ENCODE measurements at regions not wholly inside any gene's neighbourhood (a gene's known extent, or its start where the extent isn't known, plus 50 kb on each side); places are given as distances from the start of the nearest gene placed in this dataset.
"Not testable (repeated sequence)": the region's sequence is repeated elsewhere in the genome, so short reads cannot be mapped to it uniquely, and the experiment has no call there.

DNA sequence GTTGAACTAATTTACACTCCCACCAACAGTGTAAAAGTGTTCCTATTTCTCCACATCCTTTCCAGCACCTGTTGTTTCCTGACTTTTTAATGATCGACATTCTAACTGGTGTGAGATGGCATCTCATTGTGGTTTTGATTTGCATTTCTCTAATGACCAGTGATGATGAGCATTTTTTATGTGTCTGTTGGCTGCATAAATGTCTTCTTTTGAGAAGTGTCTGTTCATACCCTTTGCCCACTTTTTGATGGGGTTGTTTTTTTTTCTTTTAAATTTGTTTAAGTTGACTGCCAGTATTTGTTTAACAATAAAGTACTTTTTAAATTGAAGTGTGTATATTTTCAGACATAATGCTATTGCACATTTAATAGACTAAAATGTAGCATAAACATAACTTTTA lies 95.0 kb upstream of the ZC3H11B start:
- H3K36me3 ChIP-seq (replicated peaks; ENCODE audit: control insufficient read depth, insufficient read depth, low read length); H3K27me3 ChIP-seq (ENCODE audit: control insufficient read depth, insufficient read depth, low read length); DNase-seq; H3K4me3 ChIP-seq (ENCODE audit: insufficient read depth, low read depth, low read length): not testable (repeated sequence)

DNA sequence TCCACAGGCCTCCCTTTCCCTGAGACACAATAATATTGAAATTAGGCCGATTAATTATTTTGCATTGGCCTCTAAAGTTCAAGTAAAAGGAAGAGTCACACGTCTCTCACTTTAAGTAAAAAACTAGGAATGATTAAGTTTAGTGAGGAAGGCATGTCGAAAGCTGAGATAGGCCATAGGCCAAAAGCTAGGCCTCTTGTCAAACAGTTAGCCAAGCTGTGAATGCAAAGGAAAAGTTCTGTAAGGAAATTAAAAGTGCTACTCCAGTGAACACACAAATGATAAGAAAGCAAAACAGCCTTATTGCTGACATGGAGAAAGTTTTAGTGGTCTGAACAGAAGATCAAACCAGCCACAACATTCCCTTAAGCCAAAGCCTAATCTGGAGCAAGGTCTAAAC lies 91.4 kb upstream of the ZC3H11B start:
- not testable (repeated sequence) for DNase-seq; H3K27me3 ChIP-seq (ENCODE audit: control insufficient read depth, insufficient read depth, low read length); H3K4me3 ChIP-seq (ENCODE audit: insufficient read depth, low read depth, low read length); H3K36me3 ChIP-seq (replicated peaks; ENCODE audit: control insufficient read depth, insufficient read depth, low read length)

DNA sequence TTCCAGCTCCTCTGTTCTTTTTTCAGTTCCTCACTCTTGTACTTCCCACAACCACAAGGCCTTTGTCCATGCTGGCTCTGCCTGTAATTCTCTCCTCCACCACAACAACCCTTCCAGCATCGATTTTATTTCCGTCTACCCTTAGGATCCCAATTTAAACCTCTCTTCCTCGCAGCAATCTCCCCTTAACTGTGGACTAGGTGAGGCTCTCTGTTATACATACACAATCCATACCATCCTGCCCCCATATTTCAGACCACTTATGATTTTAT lies 90.4 kb upstream of the ZC3H11B start:
- no peaks in the 10 kb centered on the region for H3K36me3 ChIP-seq (replicated peaks; ENCODE audit: control insufficient read depth, insufficient read depth, low read length)
- DNase-seq: peak; percentile 21
- no peaks in the 10 kb centered on the region for H3K27me3 ChIP-seq (ENCODE audit: control insufficient read depth, insufficient read depth, low read length)
- H3K4me3 ChIP-seq (ENCODE audit: insufficient read depth, low read depth, low read length): no peak overlapping the region

DNA sequence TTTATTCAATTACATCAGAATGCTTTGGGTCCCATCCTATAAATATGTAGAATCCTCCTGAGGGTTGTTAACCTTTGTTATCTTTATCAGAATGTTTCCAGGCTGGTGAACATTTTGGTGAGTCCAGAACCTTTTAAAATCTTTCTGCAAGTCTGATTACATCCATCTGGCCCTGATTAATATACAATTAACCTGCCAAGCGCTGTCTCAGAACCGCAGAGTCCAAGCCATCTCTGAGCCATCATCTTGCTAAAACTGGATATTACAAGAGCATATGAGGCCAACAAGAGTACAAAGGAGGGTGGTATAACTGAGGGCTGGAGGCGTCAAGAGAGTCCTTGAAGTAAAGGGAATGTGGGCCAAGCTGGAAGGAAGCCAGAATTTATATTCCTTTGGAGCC lies 88.6 kb upstream of the ZC3H11B start:
- H3K27me3 ChIP-seq (ENCODE audit: control insufficient read depth, insufficient read depth, low read length): no peaks in the 10 kb centered on the region
- H3K4me3 ChIP-seq (ENCODE audit: insufficient read depth, low read depth, low read length): no peak overlapping the region
- no peak for DNase-seq
- no peaks in the 10 kb centered on the region for H3K36me3 ChIP-seq (replicated peaks; ENCODE audit: control insufficient read depth, insufficient read depth, low read length)

DNA sequence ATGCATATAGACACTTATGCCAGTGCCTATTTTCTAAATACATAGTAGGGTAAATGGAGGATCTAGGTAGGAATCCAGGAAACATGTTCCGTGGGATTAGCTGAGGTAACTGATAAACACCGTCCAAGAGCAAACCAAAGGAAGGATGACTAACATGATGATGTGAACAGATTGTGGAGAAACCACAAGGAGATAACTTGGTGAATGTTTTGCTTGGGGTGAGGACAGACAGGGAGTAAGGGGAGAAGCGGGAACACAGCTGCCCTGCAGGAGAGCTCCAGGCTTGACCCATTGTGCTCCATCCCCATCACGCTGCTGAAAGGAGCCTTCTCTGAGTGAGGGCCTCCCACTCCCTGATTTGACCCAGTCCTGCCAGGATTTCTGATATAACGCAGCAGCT lies 87.0 kb upstream of the ZC3H11B start:
- DNase-seq: no peak
- H3K4me3 ChIP-seq (ENCODE audit: insufficient read depth, low read depth, low read length): no peak overlapping the region
- H3K27me3 ChIP-seq (ENCODE audit: control insufficient read depth, insufficient read depth, low read length): no peaks in the 10 kb centered on the region
- no peaks in the 10 kb centered on the region for H3K36me3 ChIP-seq (replicated peaks; ENCODE audit: control insufficient read depth, insufficient read depth, low read length)

DNA sequence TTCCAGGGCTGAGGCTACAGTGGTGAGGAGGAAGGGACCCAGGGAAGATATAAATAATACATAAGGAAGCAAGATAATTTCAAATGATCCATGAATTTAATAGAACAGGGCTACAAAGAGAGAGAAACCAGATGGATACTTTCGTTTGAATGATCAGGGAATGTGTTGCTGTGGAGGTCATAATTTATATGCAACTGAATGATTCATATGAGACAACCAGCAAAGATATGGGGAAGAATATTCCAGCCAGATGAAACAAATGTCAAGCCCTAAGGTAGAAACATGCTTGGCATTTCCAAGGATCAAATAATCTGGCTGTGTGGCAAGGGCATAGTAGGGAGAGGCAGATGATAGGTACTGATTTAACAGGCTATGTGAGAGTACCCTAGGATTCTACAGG lies 84.8 kb upstream of the ZC3H11B start:
- H3K4me3 ChIP-seq (ENCODE audit: insufficient read depth, low read depth, low read length): no peak overlapping the region
- no peaks in the 10 kb centered on the region for H3K36me3 ChIP-seq (replicated peaks; ENCODE audit: control insufficient read depth, insufficient read depth, low read length)
- no peaks in the 10 kb centered on the region for H3K27me3 ChIP-seq (ENCODE audit: control insufficient read depth, insufficient read depth, low read length)
- no peak for DNase-seq

DNA sequence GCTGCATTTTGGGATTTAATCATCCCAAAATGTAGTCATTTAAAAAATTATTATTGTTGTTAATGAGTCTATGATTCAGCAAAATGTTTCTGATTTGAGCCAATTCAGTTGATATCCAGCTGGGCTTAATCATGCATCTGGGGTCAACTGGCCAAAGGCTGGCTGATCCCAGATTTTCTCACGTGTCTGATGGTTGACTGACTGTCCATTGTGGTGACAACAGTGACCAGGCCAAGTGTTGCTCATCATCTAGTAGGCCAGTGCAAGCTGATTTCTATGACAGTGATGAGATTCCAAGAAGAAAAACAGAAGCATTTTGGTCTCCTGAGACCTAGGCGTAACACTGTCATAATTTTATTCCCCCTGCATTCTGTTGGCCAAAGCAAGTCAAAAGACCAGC lies 80.1 kb upstream of the ZC3H11B start:
- H3K27me3 ChIP-seq (ENCODE audit: control insufficient read depth, insufficient read depth, low read length): no peaks in the 10 kb centered on the region
- no peaks in the 10 kb centered on the region for H3K36me3 ChIP-seq (replicated peaks; ENCODE audit: control insufficient read depth, insufficient read depth, low read length)
- no peak for DNase-seq
- H3K4me3 ChIP-seq (ENCODE audit: insufficient read depth, low read depth, low read length): no peak overlapping the region

DNA sequence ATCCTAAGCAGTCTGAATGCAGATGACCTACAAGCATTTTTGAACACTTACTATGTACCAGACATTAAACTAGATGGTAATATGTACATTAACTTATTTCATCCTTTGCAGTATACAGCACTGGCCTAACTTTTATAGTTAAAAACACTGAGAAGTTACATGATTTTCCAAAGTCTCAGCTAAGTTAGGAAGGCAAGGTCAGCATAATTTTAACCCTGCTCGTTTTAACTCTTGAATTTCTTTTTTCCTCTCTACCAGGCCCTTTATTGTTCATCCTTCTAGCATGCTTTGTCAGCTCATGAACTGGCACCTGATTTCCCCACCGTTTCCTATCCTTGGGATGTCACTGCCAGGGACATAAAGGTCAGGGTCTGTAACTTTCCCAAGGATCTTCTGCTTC lies 76.9 kb upstream of the ZC3H11B start:
- no peak overlapping the region for H3K4me3 ChIP-seq (ENCODE audit: insufficient read depth, low read depth, low read length)
- no peak for DNase-seq
- no peaks in the 10 kb centered on the region for H3K27me3 ChIP-seq (ENCODE audit: control insufficient read depth, insufficient read depth, low read length)
- H3K36me3 ChIP-seq (replicated peaks; ENCODE audit: control insufficient read depth, insufficient read depth, low read length): no peaks in the 10 kb centered on the region

DNA sequence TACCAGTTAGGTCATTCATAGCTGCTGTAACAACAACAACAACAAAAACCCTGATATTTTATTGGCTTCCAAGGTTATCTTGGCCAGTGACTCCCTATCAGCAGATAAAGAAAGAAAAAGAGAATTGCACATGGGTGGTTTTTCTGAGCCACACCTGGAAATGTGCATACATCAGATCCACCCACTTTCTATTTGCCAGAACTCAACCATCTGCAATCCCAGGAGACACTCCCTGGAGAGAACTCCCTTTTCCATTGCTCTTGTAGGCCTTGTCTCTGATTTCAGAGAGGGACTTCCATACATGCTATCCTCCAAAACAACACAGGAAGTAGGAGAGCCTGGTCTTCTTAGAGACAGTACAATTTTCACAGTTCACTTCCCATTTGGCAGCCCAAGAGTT lies 74.9 kb upstream of the ZC3H11B start:
- H3K4me3 ChIP-seq (ENCODE audit: insufficient read depth, low read depth, low read length): no peak overlapping the region
- H3K27me3 ChIP-seq (ENCODE audit: control insufficient read depth, insufficient read depth, low read length): no peaks in the 10 kb centered on the region
- DNase-seq: no peak
- no peaks in the 10 kb centered on the region for H3K36me3 ChIP-seq (replicated peaks; ENCODE audit: control insufficient read depth, insufficient read depth, low read length)

DNA sequence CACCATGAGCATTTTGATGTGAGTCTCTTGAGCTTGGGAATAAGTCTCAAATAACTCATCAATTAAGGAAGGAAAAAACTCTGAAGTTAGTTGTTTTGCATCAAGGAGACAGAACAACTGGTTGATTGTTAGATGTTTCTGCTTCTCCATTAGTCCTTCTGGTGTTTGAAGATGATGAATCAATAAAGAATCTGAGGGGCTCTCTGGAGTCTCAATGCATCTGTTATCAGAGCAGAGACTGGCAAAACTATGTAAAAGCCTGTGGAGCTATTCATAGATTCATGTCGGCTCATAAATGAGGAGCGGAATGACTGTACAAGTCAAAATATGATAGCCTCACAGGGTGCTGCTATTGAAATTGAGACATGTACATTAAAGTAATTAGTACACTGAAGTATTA lies 73.3 kb upstream of the ZC3H11B start:
- no peaks in the 10 kb centered on the region for H3K36me3 ChIP-seq (replicated peaks; ENCODE audit: control insufficient read depth, insufficient read depth, low read length)
- no peak overlapping the region for H3K4me3 ChIP-seq (ENCODE audit: insufficient read depth, low read depth, low read length)
- no peaks in the 10 kb centered on the region for H3K27me3 ChIP-seq (ENCODE audit: control insufficient read depth, insufficient read depth, low read length)
- DNase-seq: no peak

DNA sequence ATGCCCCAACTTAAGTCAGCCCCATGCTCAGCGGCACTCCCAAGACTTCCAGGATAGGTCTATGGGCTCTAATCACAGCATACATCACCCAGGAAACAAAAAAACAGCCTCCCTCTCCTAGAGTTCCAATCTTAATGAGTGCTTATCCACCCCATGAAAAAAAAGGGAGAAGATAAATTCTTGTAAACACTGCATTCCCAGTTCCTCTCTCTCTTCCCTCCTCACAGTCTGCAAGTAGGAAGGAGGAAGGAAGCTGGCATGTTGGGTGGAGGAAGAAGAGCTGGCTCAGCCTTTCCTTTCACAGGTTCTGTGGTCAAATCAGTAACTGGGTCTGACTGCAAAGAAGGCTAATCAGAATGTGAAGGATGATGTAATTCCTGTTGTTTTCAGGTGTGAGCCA lies 69.9 kb upstream of the ZC3H11B start:
- H3K4me3 ChIP-seq (ENCODE audit: insufficient read depth, low read depth, low read length): no peak overlapping the region
- no peaks in the 10 kb centered on the region for H3K36me3 ChIP-seq (replicated peaks; ENCODE audit: control insufficient read depth, insufficient read depth, low read length)
- no peaks in the 10 kb centered on the region for H3K27me3 ChIP-seq (ENCODE audit: control insufficient read depth, insufficient read depth, low read length)
- DNase-seq: no peak

DNA sequence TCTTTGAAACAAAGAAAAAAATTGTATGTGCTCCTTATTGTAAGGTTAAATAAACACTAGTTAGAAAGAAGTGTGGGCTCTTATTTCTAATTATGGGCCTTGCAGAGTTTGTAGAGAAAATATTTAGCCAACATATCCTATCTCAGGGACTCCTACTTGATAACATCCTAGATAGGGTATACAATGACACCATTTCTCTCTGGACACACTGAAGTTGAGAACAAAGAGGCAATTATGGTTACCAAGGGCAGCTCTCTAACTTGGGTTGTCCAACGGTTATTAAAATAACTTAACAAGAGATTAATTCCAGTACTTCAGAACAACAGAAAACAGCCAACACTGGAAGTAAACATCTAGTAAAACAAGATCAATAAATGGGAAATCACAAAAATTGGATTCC lies 69.0 kb upstream of the ZC3H11B start:
- DNase-seq: no peak
- H3K36me3 ChIP-seq (replicated peaks; ENCODE audit: control insufficient read depth, insufficient read depth, low read length): no peaks in the 10 kb centered on the region
- no peak overlapping the region for H3K4me3 ChIP-seq (ENCODE audit: insufficient read depth, low read depth, low read length)

DNA sequence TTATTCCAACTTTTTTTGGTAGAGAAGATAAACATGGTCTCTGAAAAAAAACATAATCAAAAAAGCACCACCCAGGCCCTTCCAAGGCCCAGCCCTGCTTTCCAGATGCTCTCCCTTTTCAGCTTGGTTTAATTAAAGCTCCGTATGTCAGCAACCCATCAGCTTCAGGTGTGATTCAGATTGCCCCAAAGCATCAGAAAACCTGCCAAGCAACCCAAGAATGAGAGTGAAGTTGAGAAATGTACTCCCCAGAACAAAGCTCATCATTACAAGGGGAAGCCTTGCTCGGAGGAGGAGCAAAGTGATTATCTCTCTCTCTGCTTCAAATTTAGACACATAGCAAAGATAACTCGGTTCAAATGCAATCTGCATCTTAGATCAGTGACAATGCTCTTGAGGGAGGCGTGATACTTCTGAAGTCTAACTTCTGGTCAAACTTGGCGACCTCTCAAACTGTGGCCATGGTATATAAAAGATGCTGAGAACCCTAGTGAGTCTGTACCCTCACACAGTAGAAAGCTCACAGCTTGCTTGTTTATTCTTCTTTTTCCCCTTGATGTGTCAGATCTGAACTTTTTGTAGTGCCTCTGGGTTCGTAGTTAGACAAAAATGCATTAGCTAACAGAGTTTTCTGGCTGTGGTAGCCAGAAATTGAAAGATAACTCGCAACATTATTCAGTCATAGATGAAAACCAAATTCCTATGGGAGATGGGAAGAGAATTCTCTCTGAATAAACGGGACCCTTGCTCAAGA lies 63.3 kb upstream of the ZC3H11B start:
- DNase-seq: no peak

More for the DNA sequence above, 69.0 kb upstream of the ZC3H11B start:
- H3K27me3 ChIP-seq (ENCODE audit: control insufficient read depth, insufficient read depth, low read length): no peaks in the 10 kb centered on the region

DNA sequence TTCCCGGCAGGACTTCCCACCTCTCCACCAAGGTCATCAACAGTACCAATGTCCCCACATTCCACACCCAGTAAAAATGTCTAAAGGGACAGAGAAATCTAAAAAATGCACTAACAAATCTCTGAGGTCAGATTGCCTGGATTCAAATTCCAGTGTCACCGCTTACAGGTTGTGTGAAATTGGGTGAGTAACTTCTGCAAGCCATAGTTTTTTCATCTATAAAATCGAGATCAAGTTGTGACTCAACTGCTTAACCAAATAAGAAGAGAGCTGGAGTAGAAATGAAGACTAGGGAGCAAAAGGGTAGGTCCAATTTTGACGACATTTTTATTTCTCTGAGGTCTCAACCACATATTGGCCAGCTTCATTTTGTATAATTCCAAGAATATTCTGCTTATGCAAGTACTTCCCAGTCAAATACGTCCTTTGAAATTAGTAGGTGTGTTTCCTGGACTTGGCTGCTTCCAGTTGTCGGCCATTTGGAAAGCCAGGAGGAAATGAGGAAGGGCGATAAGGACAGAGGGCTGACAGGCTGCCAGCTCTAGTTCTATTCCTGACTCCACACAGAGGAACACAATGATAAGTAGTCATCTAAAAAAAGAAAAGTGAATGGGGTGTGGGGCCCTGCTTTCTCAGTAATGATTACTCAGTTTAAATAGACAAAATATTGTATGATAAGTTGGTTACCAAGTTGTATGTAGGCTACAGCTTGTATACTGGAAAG lies 57.7 kb upstream of the ZC3H11B start:
- DNase-seq: no peak
- Histone ChIP-seq H3K36me3 (replicated peaks; ENCODE audit: control insufficient read depth, insufficient read depth, low read length) (no peaks in the 10 kb centered on the region), H3K27me3 (ENCODE audit: control insufficient read depth, insufficient read depth, low read length) (no peaks in the 10 kb centered on the region), H3K4me3 (ENCODE audit: insufficient read depth, low read depth, low read length) (no peak overlapping the region)

More for the DNA sequence above, 63.3 kb upstream of the ZC3H11B start:
- no peaks in the 10 kb centered on the region for H3K36me3 ChIP-seq (replicated peaks; ENCODE audit: control insufficient read depth, insufficient read depth, low read length)
- H3K4me3 ChIP-seq (ENCODE audit: insufficient read depth, low read depth, low read length): no peak overlapping the region
- H3K27me3 ChIP-seq (ENCODE audit: control insufficient read depth, insufficient read depth, low read length): no peaks in the 10 kb centered on the region

DNA sequence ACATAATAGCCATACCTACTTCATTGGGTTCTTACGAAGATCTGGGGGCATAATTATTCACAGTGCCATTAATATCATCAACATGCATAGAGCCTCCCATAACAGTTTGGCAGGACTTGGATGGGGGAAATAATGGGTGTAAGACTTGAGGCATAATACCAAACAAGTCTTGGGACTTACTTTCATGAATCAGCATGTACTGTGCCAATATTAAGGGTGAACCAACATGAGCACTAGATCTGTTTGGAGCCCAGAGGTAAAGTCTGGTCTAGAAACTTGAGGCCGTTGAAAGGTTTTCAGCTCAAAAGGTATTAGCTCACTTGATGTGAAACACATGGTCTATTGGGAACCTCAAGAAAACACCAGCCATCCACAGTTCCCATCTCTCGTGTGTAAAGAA lies 56.7 kb upstream of the ZC3H11B start:
- Histone ChIP-seq H3K4me3 (ENCODE audit: insufficient read depth, low read depth, low read length) (no peak overlapping the region), H3K27me3 (ENCODE audit: control insufficient read depth, insufficient read depth, low read length) (no peaks in the 10 kb centered on the region), H3K36me3 (replicated peaks; ENCODE audit: control insufficient read depth, insufficient read depth, low read length) (no peaks in the 10 kb centered on the region)
- DNase-seq: no peak

DNA sequence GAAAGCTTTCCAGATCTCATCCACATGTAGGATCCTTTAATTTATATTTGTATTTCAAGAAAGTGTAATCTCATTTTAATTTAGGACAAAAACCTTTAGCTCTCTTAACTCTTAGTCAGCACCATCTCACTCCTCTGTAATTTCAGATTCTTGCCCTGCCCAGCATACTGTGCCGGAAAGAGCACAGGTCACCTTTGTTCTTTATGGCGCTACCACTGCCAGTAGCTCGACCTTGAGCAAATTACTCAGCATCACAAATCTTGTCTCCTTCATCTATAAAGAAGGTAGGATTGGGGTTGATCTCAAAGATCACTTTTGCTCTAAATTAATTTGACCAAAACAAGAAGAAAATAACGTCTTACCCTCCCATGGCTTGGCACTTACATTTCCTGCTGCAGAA lies 56.1 kb upstream of the ZC3H11B start:
- Histone ChIP-seq H3K27me3 (ENCODE audit: control insufficient read depth, insufficient read depth, low read length) (no peaks in the 10 kb centered on the region), H3K4me3 (ENCODE audit: insufficient read depth, low read depth, low read length) (no peak overlapping the region), H3K36me3 (replicated peaks; ENCODE audit: control insufficient read depth, insufficient read depth, low read length) (no peaks in the 10 kb centered on the region)
- DNase-seq: no peak
